ENCODE measurements at regions not wholly inside any gene's neighbourhood (a gene's known extent, or its start where the extent isn't known, plus 50 kb on each side); places are given as distances from the start of the nearest gene placed in this dataset.

DNA sequence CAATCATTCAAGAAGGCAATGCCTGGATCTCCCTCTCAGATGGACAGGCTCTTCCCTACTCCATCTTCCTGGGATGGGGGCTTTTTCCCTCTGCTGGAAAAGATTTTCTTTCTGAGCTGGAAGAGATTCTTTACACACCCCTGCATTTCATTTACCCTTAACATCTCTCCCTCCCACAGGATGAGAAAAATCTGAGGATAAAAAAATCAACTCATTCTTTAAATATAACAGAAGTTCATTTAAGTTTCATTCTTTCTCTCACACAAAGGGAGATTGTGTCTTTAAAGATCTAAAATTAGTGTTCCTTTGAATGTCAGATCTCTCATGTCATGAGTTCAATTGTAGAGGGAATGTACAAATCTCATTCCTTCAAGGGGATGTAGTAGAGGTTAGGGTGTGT is 109.0 kb downstream of the ZNF518B start:
- TF ChIP-seq, protein P1, sequence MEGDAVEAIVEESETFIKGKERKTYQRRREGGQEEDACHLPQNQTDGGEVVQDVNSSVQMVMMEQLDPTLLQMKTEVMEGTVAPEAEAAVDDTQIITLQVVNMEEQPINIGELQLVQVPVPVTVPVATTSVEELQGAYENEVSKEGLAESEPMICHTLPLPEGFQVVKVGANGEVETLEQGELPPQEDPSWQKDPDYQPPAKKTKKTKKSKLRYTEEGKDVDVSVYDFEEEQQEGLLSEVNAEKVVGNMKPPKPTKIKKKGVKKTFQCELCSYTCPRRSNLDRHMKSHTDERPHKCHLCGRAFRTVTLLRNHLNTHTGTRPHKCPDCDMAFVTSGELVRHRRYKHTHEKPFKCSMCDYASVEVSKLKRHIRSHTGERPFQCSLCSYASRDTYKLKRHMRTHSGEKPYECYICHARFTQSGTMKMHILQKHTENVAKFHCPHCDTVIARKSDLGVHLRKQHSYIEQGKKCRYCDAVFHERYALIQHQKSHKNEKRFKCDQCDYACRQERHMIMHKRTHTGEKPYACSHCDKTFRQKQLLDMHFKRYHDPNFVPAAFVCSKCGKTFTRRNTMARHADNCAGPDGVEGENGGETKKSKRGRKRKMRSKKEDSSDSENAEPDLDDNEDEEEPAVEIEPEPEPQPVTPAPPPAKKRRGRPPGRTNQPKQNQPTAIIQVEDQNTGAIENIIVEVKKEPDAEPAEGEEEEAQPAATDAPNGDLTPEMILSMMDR (IDR thresholded peaks at IDR 0.05; ENCODE audit: low read length): no peak
- TF ChIP-seq EZH2 (optimal IDR thresholded peaks at IDR 0.05; ENCODE audit: low read depth, low read length) (no peak), EZH2phosphoT487 (IDR thresholded peaks at IDR 0.05; ENCODE audit: low read length) (no peak)
- no peak overlapping the region for H3K4me3 ChIP-seq (ENCODE audit: low read length)
- no peaks in the 10 kb centered on the region for H3K79me2 ChIP-seq (ENCODE audit: low read length)
- H3K9ac ChIP-seq (ENCODE audit: low read length): no peak overlapping the region
- no peak overlapping the region for H3K27ac ChIP-seq (ENCODE audit: low read length)
- H3K4me2 ChIP-seq (ENCODE audit: low read depth, low read length): no peak overlapping the region
- DNase-seq: no peak
- H3K9me3 ChIP-seq (replicated peaks; ENCODE audit: insufficient read depth, low read length): no peaks in the 10 kb centered on the region
- H3K36me3 ChIP-seq (replicated peaks; ENCODE audit: insufficient read depth, low read length): no peaks in the 10 kb centered on the region
- H2AFZ ChIP-seq (ENCODE audit: low read length): no peak overlapping the region
- no peaks in the 10 kb centered on the region for H3K9me2 ChIP-seq (replicated peaks; ENCODE audit: insufficient read depth, low read length)
- H3K27me3 ChIP-seq (replicated peaks; ENCODE audit: insufficient read depth, low read length): no peaks in the 10 kb centered on the region
- no peaks in the 10 kb centered on the region for H3K4me1 ChIP-seq (ENCODE audit: low read length)
- H4K20me1 ChIP-seq (ENCODE audit: insufficient read depth, low read length): no peaks in the 10 kb centered on the region
- H3F3A ChIP-seq (ENCODE audit: insufficient read depth, low read length): no peaks in the 10 kb centered on the region

GRCh38 chr4:10347815-10348214 is 109.4 kb downstream of the ZNF518B start:
- Histone ChIP-seq H3K4me2 (ENCODE audit: low read depth, low read length) (no peak overlapping the region), H3K9ac (ENCODE audit: low read length) (no peak overlapping the region), H3K9me3 (replicated peaks; ENCODE audit: insufficient read depth, low read length) (no peaks in the 10 kb centered on the region), H3K27ac (ENCODE audit: low read length) (no peak overlapping the region), H4K20me1 (ENCODE audit: insufficient read depth, low read length) (no peaks in the 10 kb centered on the region), H3K27me3 (replicated peaks; ENCODE audit: insufficient read depth, low read length) (no peaks in the 10 kb centered on the region), H3K4me3 (ENCODE audit: low read length) (no peak overlapping the region), H3F3A (ENCODE audit: insufficient read depth, low read length) (no peaks in the 10 kb centered on the region), H3K4me1 (ENCODE audit: low read length) (no peaks in the 10 kb centered on the region), H3K36me3 (replicated peaks; ENCODE audit: insufficient read depth, low read length) (no peaks in the 10 kb centered on the region), H3K79me2 (ENCODE audit: low read length) (no peaks in the 10 kb centered on the region), H2AFZ (ENCODE audit: low read length) (no peak overlapping the region), H3K9me2 (replicated peaks; ENCODE audit: insufficient read depth, low read length) (no peaks in the 10 kb centered on the region)
- no peak for DNase-seq
- TF ChIP-seq EZH2 (optimal IDR thresholded peaks at IDR 0.05; ENCODE audit: low read depth, low read length) (no peak), EZH2phosphoT487 (IDR thresholded peaks at IDR 0.05; ENCODE audit: low read length) (no peak)
- TF ChIP-seq, protein P1 (IDR thresholded peaks at IDR 0.05; ENCODE audit: low read length): no peak

GRCh38 chr4:10347281-10347795 is 109.9 kb downstream of the ZNF518B start:
- no peaks in the 10 kb centered on the region for H3K36me3 ChIP-seq (replicated peaks; ENCODE audit: insufficient read depth, low read length)
- no peaks in the 10 kb centered on the region for H3K27me3 ChIP-seq (replicated peaks; ENCODE audit: insufficient read depth, low read length)
- H2AFZ ChIP-seq (ENCODE audit: low read length): no peak overlapping the region
- TF ChIP-seq EZH2phosphoT487 (IDR thresholded peaks at IDR 0.05; ENCODE audit: low read length) (no peak), EZH2 (optimal IDR thresholded peaks at IDR 0.05; ENCODE audit: low read depth, low read length) (no peak)
- TF ChIP-seq, protein P1 (IDR thresholded peaks at IDR 0.05; ENCODE audit: low read length): no peak
- H3K4me3 ChIP-seq (ENCODE audit: low read length): no peak overlapping the region
- no peak for DNase-seq
- H3K4me2 ChIP-seq (ENCODE audit: low read depth, low read length): no peak overlapping the region
- H3K9me2 ChIP-seq (replicated peaks; ENCODE audit: insufficient read depth, low read length): no peaks in the 10 kb centered on the region
- no peak overlapping the region for H3K9ac ChIP-seq (ENCODE audit: low read length)
- H3K9me3 ChIP-seq (replicated peaks; ENCODE audit: insufficient read depth, low read length): no peaks in the 10 kb centered on the region
- H3F3A ChIP-seq (ENCODE audit: insufficient read depth, low read length): no peaks in the 10 kb centered on the region
- no peak overlapping the region for H3K27ac ChIP-seq (ENCODE audit: low read length)
- H4K20me1 ChIP-seq (ENCODE audit: insufficient read depth, low read length): no peaks in the 10 kb centered on the region
- H3K79me2 ChIP-seq (ENCODE audit: low read length): no peaks in the 10 kb centered on the region
- no peaks in the 10 kb centered on the region for H3K4me1 ChIP-seq (ENCODE audit: low read length)
